Tibial artery (tissue), 4 donors: ENCODE measurements at regions not wholly inside any gene's neighbourhood (a gene's known extent, or its start where the extent isn't known, plus 50 kb on each side); places are given as distances from the start of the nearest gene placed in this dataset.
"Not testable (repeated sequence)": the region's sequence is repeated elsewhere in the genome, so short reads cannot be mapped to it uniquely, and the experiment has no call there.

Experiments
- DNase-seq, 2 donors: peaks; one replicate each; pipeline ENCODE4 v3.0.0-alpha.2; 2019
- H3K27ac ChIP-seq, 2 donors: fragments of 200-600 bp; sonication (generic) in 1 of 2; 1 replicate in 1 of 2; 2 replicates in 1 of 2; pipeline ENCODE4 v1.5.1; 2018 to 2019; ENCODE audit warnings: mild to moderate bottlenecking in 1 of 2
- H3K27me3 ChIP-seq, 2 donors: fragments of 200-600 bp; sonication (generic) in 1 of 2; one replicate each; pipeline versions ENCODE4 v1.5.1 to v1.6.0; 2016 to 2019
- H3K36me3 ChIP-seq, 3 donors: fragments of 200-600 bp; sonication (generic) in 2 of 3; one replicate each; pipeline ENCODE4 v1.5.1; 2016 to 2019; ENCODE audit warnings: mild to moderate bottlenecking in 2 of 3
- H3K4me1 ChIP-seq, 4 donors: fragments of 200-600 bp; sonication (generic) in 2 of 4; 1 replicate in 3 of 4; 2 replicates in 1 of 4; pipeline ENCODE4 v1.5.1; 2016 to 2019
- H3K4me3 ChIP-seq, 2 donors: fragments of 200-600 bp; sonication (generic) in 1 of 2; 1 replicate in 1 of 2; 2 replicates in 1 of 2; pipeline ENCODE4 v1.5.1; 2018 to 2019; ENCODE audit warnings: mild to moderate bottlenecking in 2 of 2
- H3K9me3 ChIP-seq, 3 donors: fragments of 200-600 bp; sonication (generic) in 1 of 3; one replicate each; pipeline ENCODE4 v1.5.1; 2016 to 2019
- intact Hi-C: fragments of 100-400 bp; cut with DNase I; formaldehyde crosslinking; loops from one replicate; pipeline ENCODE4 v1.15.0; 2023; ENCODE audit warnings: low total_unique reads
- TF ChIP-seq, protein P1 (sequence below), 2 experiments: fragments of 200-600 bp in 1 of 2; fragments of 450-650 bp in 1 of 2; IDR thresholded peaks; one replicate each; pipeline ENCODE4 v1.5.1; 2017 to 2019; ENCODE audit warnings: antibody characterized with exemption in 2 of 2, mild to moderate bottlenecking in 1 of 2, moderate library complexity in 1 of 2

- Histone ChIP-seq H3K27me3 (no peaks in the 10 kb centered on the region), H3K4me1 (no peaks in the 10 kb centered on the region), H3K36me3 (no peaks in the 10 kb centered on the region), H3K4me3 (no peak overlapping the region), H3K27ac (no peak overlapping the region), H3K9me3 (no peaks in the 10 kb centered on the region)
- TF ChIP-seq, protein P1, sequence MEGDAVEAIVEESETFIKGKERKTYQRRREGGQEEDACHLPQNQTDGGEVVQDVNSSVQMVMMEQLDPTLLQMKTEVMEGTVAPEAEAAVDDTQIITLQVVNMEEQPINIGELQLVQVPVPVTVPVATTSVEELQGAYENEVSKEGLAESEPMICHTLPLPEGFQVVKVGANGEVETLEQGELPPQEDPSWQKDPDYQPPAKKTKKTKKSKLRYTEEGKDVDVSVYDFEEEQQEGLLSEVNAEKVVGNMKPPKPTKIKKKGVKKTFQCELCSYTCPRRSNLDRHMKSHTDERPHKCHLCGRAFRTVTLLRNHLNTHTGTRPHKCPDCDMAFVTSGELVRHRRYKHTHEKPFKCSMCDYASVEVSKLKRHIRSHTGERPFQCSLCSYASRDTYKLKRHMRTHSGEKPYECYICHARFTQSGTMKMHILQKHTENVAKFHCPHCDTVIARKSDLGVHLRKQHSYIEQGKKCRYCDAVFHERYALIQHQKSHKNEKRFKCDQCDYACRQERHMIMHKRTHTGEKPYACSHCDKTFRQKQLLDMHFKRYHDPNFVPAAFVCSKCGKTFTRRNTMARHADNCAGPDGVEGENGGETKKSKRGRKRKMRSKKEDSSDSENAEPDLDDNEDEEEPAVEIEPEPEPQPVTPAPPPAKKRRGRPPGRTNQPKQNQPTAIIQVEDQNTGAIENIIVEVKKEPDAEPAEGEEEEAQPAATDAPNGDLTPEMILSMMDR (IDR thresholded peaks at IDR 0.05), result no peak
- DNase-seq, result no peak
- intact Hi-C loops, result no loop called here
These were observed 72.4 kb upstream of the SLC22A23 start for GRCh38 chr6:3529232-3529631.

DNA sequence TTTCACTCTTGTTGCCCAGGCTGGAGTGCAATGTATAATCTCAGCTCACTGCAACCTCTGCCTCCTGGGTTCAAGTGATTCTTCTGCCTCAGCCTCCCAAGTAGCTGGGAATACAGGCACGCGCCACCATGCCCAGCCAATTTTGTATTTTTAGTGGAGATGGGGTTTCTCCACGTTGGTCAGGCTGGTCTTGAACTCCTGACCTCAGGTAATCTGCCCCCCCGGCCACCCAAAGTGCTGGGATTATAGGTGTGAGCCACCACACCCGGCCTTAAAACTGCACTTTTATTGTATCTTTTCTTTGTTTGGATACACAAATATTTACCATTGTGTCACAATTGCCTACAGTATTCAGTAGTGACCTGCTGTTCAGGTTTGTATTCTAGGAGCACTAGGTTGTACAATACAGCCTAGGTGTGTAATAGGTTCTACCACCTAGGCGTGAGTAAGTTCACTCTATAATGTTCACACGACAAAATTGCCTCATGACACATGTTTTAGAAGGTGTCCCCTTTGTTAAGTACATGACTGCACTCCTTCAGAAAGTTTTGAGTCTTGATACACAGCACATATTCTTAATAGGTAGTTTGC lies 71.3 kb upstream of the SLC22A23 start:
- H3K9me3 ChIP-seq, H3K27ac ChIP-seq, H3K4me3 ChIP-seq, DNase-seq, intact Hi-C loops, H3K36me3 ChIP-seq, H3K4me1 ChIP-seq, H3K27me3 ChIP-seq: not testable (repeated sequence)

DNA sequence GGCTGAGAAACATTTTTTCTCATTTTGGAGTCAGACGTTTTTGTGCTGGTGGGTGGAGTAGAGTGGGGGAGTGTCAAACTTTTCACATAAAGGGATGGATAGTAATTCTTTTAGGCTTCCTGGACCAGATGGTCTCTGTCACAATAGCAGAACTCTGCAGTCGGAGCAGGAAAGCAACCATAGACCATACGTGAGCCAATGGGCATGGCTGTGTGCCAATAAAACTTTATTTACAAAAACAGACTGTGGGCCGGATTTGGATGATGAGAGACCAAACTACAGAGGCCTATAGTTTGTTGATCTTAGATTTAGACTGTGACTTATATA lies 70.8 kb upstream of the SLC22A23 start:
- no peak overlapping the region for H3K27ac ChIP-seq
- H3K27me3 ChIP-seq, result no peaks in the 10 kb centered on the region
- H3K9me3 ChIP-seq, result no peaks in the 10 kb centered on the region
- intact Hi-C loops, result no loop called here
- no peaks in the 10 kb centered on the region for H3K36me3 ChIP-seq
- no peak for DNase-seq
- no peak overlapping the region for H3K4me3 ChIP-seq
- H3K4me1 ChIP-seq, result peaks cover 0 to 12% (median 7%) of the 10 kb centered on the region in 4 donors
- TF ChIP-seq, protein P1 (IDR thresholded peaks at IDR 0.05), result no peak

- Histone ChIP-seq H3K9me3 (no peaks in the 10 kb centered on the region), H3K4me3 (no peak overlapping the region), H3K27ac (no peak overlapping the region), H3K4me1 (peaks cover 0 to 17% (median 7%) of the 10 kb centered on the region in 4 donors), H3K36me3 (no peaks in the 10 kb centered on the region), H3K27me3 (no peaks in the 10 kb centered on the region)
- intact Hi-C loops, result no loop called here
- no peak for DNase-seq
- TF ChIP-seq, protein P1 (IDR thresholded peaks at IDR 0.05), result no peak
These were observed 70.3 kb upstream of the SLC22A23 start for GRCh38 chr6:3526962-3527650.

GRCh38 chr6:3525915-3526314 lies 69.1 kb upstream of the SLC22A23 start:
- Histone ChIP-seq H3K27ac (no peak overlapping the region), H3K4me1 (peaks cover 0 to 18% (median 7%) of the 10 kb centered on the region in 4 donors), H3K36me3 (no peaks in the 10 kb centered on the region), H3K27me3 (no peaks in the 10 kb centered on the region), H3K9me3 (no peaks in the 10 kb centered on the region), H3K4me3 (no peak overlapping the region)
- DNase-seq, result no peak
- intact Hi-C loops, result no loop called here
- TF ChIP-seq, protein P1 (IDR thresholded peaks at IDR 0.05), result no peak

DNA sequence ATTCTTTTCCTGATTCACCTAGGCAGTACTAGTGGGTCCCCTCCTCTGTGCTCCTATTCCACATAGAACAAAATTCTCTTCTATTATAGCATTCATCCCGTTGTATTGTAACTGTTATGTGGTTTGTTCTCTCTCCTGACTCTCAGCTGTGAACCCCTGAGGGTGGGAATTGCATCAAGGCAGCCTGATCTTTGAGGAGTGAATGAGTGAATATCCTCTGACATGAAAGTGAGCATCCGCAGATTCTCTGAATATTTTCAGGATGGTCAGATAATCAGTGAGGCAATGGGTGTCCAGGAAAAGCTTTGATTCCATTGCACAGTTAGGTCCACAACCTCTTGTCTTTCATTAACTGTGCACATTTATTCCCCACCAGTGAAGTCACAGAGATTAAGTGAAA lies 67.6 kb upstream of the SLC22A23 start:
- TF ChIP-seq, protein P1 (IDR thresholded peaks at IDR 0.05), result no peak
- H3K36me3 ChIP-seq, result no peaks in the 10 kb centered on the region
- H3K4me3 ChIP-seq, result no peak overlapping the region
- H3K27ac ChIP-seq, result no peak overlapping the region
- no peak for DNase-seq
- no peaks in the 10 kb centered on the region for H3K9me3 ChIP-seq
- peaks cover 0 to 18% (median 7%) of the 10 kb centered on the region in 4 donors for H3K4me1 ChIP-seq
- no peaks in the 10 kb centered on the region for H3K27me3 ChIP-seq
- intact Hi-C loops, result no loop called here
